Retinal pigment epithelial cell (primary cell): ENCODE measurements at regions not wholly inside any gene's neighbourhood (a gene's known extent, or its start where the extent isn't known, plus 50 kb on each side); places are given as distances from the start of the nearest gene placed in this dataset.

Source experiments
- DNase-seq: peaks from one replicate; pipeline ENCODE4 v3.0.0-alpha.2; 2010; ENCODE audit warnings: low read depth
- H3K4me3 ChIP-seq: 2 replicates; pipeline ENCODE4 v1.5.1; 2011; ENCODE audit warnings: mild to moderate bottlenecking, low read length, control low read depth, moderate library complexity
- CTCF ChIP-seq: conservative IDR thresholded peaks from 2 replicates; pipeline ENCODE4 v1.5.1; 2011; ENCODE audit warnings: low read depth, low read length, control low read depth, inconsistent platforms

GRCh38 chr2:3958969-3959368 is 255.6 kb downstream of the DCDC2C start:
- no peak overlapping the region for H3K4me3 ChIP-seq
- DNase-seq, result no peak
- TF ChIP-seq CTCF, result no peak

- no peak overlapping the region for H3K4me3 ChIP-seq
- peak; percentile 2 for DNase-seq
- TF ChIP-seq CTCF, result peak; percentile 76
These were observed 256.0 kb downstream of the DCDC2C start for GRCh38 chr2:3959372-3959771.

- no peak overlapping the region for H3K4me3 ChIP-seq
- no peak for TF ChIP-seq CTCF
- DNase-seq, result peak; percentile 10
These were observed 256.7 kb downstream of the DCDC2C start for GRCh38 chr2:3960106-3960505.

GRCh38 chr2:3962719-3963118 is 259.3 kb downstream of the DCDC2C start:
- no peak for TF ChIP-seq CTCF
- DNase-seq, result no peak
- no peak overlapping the region for H3K4me3 ChIP-seq

- H3K4me3 ChIP-seq, result no peak overlapping the region
- no peak for DNase-seq
- TF ChIP-seq CTCF, result no peak
These were observed 261.8 kb downstream of the DCDC2C start for GRCh38 chr2:3965211-3965610.

- H3K4me3 ChIP-seq, result no peak overlapping the region
- no peak for TF ChIP-seq CTCF
- no peak for DNase-seq
These were observed 262.6 kb downstream of the DCDC2C start for GRCh38 chr2:3965953-3966352.

- no peak overlapping the region for H3K4me3 ChIP-seq
- no peak for DNase-seq
- TF ChIP-seq CTCF, result no peak
These were observed 263.1 kb downstream of the DCDC2C start for GRCh38 chr2:3966470-3966869.
